ENCODE measurements at regions not wholly inside any gene's neighbourhood (a gene's known extent, or its start where the extent isn't known, plus 50 kb on each side); places are given as distances from the start of the nearest gene placed in this dataset.

- Histone ChIP-seq H2BK20ac (ENCODE audit: low read length) (0 out of 2 replicates have a peak overlapping the region, but pooled peaks have one; percentile 21), H3K4me1 (replicated peaks in 1 of 4; ENCODE audit: control insufficient read depth in 3 of 4, insufficient read depth in 4 of 4, low read length in 3 of 4) (peaks cover 7 to 16% (median 12%) of the 10 kb centered on the region in 4 experiments), H2BK15ac (ENCODE audit: low read length) (no peak overlapping the region), H3K27ac (ENCODE audit: low read depth, low read length) (no peak overlapping the region), H2BK5ac (ENCODE audit: low read depth, low read length) (0 out of 2 replicates have a peak overlapping the region, but pooled peaks have one; percentile 1), H2BK120ac (replicated peaks; ENCODE audit: low read depth, low read length) (no peak overlapping the region), H3K9ac (replicated peaks in 1 of 4; ENCODE audit: extremely low read depth in 1 of 4, low read depth in 3 of 4, low read length in 3 of 4) (no peak overlapping the region), H4K8ac (ENCODE audit: extremely low read depth, insufficient read depth, low read length) (no peak overlapping the region), H2BK12ac (ENCODE audit: low read depth, low read length) (peak overlapping the region; percentile 91; the same call in 1 of the 2 replicates), H3K79me1 (ENCODE audit: low read depth, low read length) (no peaks in the 10 kb centered on the region), H3K27me3 (replicated peaks in 1 of 4; ENCODE audit: control insufficient read depth in 3 of 4, extremely low read depth in 1 of 4, insufficient read depth in 3 of 4, low read length in 3 of 4) (no peaks in the 10 kb centered on the region), H3K14ac (ENCODE audit: insufficient read length) (no peak overlapping the region), H3K36me3 (ENCODE audit: control insufficient read depth in 2 of 4, insufficient read depth in 4 of 4, low read length in 3 of 4) (no peaks in the 10 kb centered on the region), H3K4me2 (ENCODE audit: insufficient read depth in 1 of 2, low read depth in 2 of 2, low read length in 2 of 2) (no peak overlapping the region), H2AK5ac (ENCODE audit: low read depth, low read length) (no peak overlapping the region), H3K23me2 (ENCODE audit: low read depth, low read length) (no peaks in the 10 kb centered on the region), H4K5ac (ENCODE audit: insufficient read length, low read depth, low read length) (no peak overlapping the region), H3K18ac (ENCODE audit: extremely low read depth, low read length) (no peak overlapping the region), H3K79me2 (ENCODE audit: control insufficient read depth in 1 of 2, insufficient read depth in 2 of 2, low read length in 2 of 2) (no peaks in the 10 kb centered on the region), H4K20me1 (replicated peaks in 1 of 2; ENCODE audit: control insufficient read depth in 1 of 2, insufficient read depth in 2 of 2, low read length in 2 of 2) (no peaks in the 10 kb centered on the region), H3K4ac (replicated peaks; ENCODE audit: insufficient read length, low read depth, low read length) (no peak overlapping the region), H2AFZ (ENCODE audit: low read length) (no peak overlapping the region), H4K91ac (replicated peaks; ENCODE audit: insufficient read length, low read length) (no peak overlapping the region), H3K4me3 (ENCODE audit: extremely low read depth in 1 of 4, insufficient read depth in 2 of 4, low read depth in 3 of 4, low read length in 4 of 4) (no peak overlapping the region), H3K9me3 (ENCODE audit: insufficient read depth in 2 of 2, low read depth in 1 of 2, low read length in 1 of 2) (no peaks in the 10 kb centered on the region), H3K23ac (ENCODE audit: insufficient read length) (no peak overlapping the region), H3K56ac (replicated peaks; ENCODE audit: insufficient read length, low read depth, low read length) (no peak overlapping the region)
- WGBS, 2 experiments (ENCODE audit: extremely low coverage in 1 of 2, insufficient coverage in 1 of 2, insufficient read length in 1 of 2, insufficient replicate concordance in 2 of 2, low coverage in 1 of 2, low lambda C conversion rate in 2 of 2, missing lambda C conversion rate in 1 of 2): 86% methylated on average over 2 of the region's 2 CpGs; no CpG with 5 or more reads in 1 of the 2 experiments
- DNase-seq (ENCODE audit: low read depth in 1 of 2, low spot score in 2 of 2) (no peak), FAIRE-seq (no peak)
- POLR2A ChIA-PET (ENCODE audit: partially characterized antibody): interaction anchor here (0.8 to 1.8 kb wide), 5 partner anchors 9 to 287 kb away, joined by 3 to 4 read pairs (median 3); no protein-coding TSS in a partner anchor
- TF ChIP-seq POU5F1 (IDR thresholded peaks at IDR 0.05; ENCODE audit: low read depth, low read length) (no peak), YY1 (IDR thresholded peaks at IDR 0.05; ENCODE audit: low read depth, low read length) (no peak), KDM1A (IDR thresholded peaks at IDR 0.05; ENCODE audit: borderline replicate concordance, low read length) (no peak)
- CTCF ChIA-PET (ENCODE audit: partially characterized antibody): interaction anchor here (0.6 to 8.4 kb wide), 35 partner anchors 10 to 799 kb away, joined by 3 to 71 read pairs (median 3); no protein-coding TSS in a partner anchor
Measured at GRCh38 chr3:71956069-71956340, 171.1 kb upstream of the PROK2 start.

Measured in H1 (cell line).